ENCODE measurements at regions not wholly inside any gene's neighbourhood (a gene's known extent, or its start where the extent isn't known, plus 50 kb on each side); places are given as distances from the start of the nearest gene placed in this dataset.

DNA sequence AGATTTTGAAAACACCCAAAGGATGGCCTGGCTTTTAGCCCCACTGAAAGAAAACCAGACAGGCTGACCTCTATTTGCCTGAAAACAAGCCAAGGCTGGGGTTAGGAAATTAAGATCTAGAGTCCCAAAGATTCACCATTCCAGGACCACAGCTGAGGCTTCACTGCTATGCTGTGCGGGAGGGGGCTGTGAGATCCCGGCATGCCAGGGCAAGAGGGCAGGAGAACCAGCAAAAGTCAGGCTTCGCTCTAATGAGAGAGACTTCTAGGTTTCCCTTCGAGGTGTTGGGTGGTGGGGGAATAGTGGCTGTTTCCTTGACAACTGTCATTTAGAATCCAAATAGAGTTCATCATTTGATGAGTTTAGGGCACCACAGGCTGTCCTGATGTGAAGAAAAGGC is 152.9 kb upstream of the NFIB start:
- no peak for DNase-seq

- no peak for DNase-seq
Observed at GRCh38 chr9:14466429-14466818, 152.5 kb upstream of the NFIB start.

GRCh38 chr9:14462950-14463349 is 149.0 kb upstream of the NFIB start:
- no peak for DNase-seq

GRCh38 chr9:14455243-14455642 is 141.3 kb upstream of the NFIB start:
- DNase-seq: no peak

DNA sequence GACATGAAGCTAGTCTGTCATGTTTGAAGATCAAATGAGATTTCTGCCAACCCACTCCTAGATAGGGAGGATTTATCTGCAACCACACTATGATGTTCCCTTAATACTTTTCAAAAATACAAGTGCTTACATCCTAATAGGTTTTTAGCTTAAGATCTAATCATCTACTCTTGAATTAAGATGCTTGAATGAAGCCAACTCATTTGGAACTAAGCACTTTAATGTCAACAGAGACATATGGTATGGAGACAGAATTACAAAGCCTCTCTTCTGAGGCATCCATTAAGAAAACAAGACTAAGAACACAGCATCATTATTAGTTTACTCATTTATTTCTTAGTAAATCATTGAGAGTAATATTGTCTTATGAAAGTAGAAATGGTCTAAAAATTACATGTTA is 139.3 kb upstream of the NFIB start:
- DNase-seq: no peak

- no peak for DNase-seq
Observed at GRCh38 chr9:14452539-14452938, 138.6 kb upstream of the NFIB start.

DNA sequence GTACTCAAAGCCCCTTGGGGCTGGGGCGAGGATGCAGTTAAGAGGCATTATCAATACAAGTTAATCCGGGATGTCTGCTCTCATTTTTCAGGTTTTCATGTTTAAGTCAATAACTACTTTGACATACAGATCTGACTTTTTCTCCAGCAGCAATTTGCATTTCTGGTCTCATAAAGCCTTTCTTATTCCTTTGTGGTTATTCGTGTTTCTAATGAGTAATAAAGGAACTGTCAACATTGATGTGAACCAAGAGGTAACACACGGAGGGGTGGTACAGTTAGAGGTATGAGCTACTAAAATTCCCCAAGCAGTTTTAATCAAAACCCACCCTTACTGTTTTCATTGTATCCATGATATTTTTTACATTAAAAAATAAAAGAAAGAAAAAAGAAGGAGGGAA is 138.0 kb upstream of the NFIB start:
- no peak for DNase-seq

- no peak for DNase-seq
Observed at GRCh38 chr9:14447103-14447502, 133.2 kb upstream of the NFIB start.

GRCh38 chr9:14445946-14446345 is 132.0 kb upstream of the NFIB start:
- DNase-seq: no peak

DNA sequence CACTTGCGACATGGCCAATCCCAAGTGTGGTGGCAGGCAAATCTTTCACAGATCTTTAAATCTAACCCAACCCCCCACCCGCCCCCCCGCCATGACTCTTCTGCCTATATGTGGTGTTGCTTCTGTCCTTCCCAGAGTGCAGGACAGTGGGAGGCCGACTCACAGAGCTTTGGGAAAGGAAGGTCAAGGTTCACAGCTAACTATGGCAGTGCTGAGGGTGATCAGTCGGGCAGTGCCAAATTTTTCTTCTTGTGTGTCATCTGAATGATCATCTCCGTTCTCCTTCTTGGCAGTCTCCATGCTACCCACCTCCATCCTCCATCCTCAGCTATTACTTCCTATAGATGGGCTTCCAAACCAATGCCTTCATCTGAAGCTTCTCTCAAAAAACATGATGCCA is 129.0 kb upstream of the NFIB start:
- DNase-seq: no peak

DNA sequence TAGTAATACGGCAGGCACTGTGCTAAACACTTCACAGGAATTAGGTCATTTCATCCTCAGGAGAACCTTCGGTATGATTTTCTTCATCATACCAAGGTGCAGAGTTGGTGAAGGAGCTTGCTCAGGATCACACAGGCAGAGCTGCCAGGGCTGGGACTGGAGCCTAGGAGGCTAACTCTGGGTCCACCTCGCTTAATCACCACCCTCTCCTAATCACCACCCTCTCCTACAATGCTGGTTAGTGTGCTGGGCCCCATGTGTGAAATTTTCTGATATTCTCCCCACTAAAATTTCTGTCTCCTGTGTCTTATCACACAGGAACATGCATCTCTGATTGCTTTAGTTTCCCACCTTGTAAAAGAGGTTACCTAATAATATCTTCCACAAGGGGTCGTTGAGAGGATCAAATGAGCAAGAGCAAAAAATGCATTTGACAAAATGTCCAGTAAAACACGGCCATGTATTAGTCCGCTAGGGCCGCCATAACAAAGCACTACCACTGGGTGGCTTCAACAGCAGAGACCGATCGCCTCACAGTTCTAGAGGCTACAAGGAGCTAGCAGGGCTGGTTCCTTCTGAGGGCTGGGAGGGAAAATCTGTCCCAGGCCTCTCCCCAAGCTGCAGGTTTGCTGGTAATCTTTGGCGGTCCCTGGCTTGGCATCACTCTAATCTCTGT is 128.2 kb upstream of the NFIB start:
- no peak for DNase-seq

DNA sequence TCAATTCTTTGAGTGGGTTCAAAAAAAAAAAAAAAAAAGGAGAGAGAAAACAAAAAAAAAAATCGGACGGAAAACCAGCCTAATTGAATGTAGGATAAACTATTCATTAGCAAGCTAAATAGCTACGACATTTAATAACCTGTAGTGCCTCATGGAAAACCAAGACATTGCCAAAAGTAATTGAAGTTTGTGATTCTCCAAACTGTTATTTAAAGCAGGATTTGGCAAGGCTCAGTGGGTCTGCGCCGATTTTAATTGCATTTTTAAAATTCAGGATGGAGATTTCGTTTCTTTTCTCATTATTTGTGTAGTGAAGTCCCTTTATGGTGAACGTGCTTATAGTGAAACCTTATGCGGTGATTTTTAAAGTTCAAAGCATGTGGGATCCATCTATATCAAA is 127.2 kb upstream of the NFIB start:
- no peak for DNase-seq

GRCh38 chr9:14440062-14440461 is 126.1 kb upstream of the NFIB start:
- no peak for DNase-seq

- DNase-seq: no peak
Observed at GRCh38 chr9:14439555-14439954, 125.6 kb upstream of the NFIB start.

- no peak for DNase-seq
Observed at GRCh38 chr9:14438232-14439021, 124.5 kb upstream of the NFIB start.

DNA sequence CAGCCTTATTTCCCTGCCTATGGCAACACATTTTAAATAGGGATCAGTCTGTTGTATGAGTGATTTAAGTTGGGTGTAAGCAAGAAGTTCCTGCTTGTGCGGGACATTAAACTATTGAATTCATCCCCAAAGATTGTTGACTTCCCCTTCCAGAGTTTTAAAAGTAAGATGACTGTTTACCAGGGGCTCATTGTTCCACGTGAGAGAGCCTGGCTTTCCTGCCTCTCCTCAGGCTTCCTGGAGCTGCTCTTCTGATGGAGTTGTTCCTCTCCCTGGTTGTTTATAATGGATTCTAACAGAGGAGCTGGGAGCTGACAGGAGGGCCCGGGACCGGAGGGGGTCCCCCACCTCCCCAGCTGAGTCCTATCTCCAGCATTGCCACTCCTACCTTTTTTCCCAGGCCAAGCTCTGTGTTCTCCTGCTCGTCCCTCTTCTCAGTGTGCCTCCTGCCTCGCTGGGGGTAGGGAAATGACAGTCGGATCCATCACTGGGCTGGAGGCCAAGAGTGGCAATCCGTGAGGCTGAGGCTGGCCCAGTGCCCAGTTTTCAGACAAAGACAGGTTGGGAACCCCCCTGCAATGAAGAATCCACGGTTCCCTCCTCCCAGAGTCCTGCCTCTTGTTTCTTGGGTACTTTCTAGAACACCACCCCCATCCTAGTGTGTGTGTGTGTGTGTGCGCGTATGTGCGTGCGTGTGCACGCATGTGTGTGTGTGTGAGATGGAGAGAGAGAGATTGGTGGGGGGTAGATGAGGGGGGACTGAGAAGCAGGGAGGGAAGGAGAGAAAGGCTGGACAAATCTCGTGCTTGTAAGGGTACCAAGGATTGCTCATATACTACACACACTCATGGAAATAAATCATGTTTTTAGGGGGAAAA is 123.7 kb upstream of the NFIB start:
- DNase-seq: no peak

GRCh38 chr9:14435871-14436270 is 121.9 kb upstream of the NFIB start:
- no peak for DNase-seq

- no peak for DNase-seq
Observed at GRCh38 chr9:14434971-14435718, 121.2 kb upstream of the NFIB start.

- no peak for DNase-seq
Observed at GRCh38 chr9:14434158-14434504, 120.2 kb upstream of the NFIB start.

DNA sequence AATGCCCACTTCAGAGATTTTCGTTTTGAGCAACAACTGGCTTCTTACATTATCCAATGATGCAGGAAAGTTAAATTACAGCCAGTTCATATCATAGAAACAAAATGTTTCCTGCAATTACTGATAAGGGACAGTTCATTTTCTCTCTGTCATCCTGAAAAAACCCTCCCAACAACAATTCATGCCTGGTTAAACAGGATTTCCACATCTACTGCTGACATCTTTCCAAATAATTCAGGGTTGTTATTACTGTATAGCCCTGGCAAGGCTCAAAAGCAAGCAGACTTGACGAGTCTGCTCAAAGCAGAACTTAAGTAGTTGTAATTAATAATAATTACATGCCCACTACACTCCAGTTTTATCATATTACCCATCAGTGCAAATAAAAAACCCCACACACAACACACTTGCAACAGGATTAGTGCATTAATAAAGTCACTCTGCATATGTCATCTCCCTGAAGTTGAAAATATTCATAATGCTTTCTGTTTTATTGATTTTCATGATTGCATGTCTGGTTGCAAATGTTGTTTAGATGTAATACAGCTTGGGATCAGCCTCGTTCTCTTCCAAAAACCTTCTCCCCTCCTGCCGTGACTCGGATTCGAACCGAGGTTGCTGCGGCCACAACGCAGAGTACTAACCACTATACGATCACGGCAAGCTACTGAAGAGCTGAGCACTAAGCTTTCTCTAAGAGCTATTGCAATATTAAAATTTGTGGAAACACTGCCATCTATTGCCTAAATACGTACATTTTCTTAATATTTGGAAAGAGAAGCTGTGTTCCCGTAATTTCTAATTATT is 119.6 kb upstream of the NFIB start:
- DNase-seq: peak; percentile 67

GRCh38 chr9:14432666-14433350 is 118.9 kb upstream of the NFIB start:
- no peak for DNase-seq

All from muscle of arm (tissue), 1 donor.